MV-4-11 (cell line): ENCODE measurements at regions not wholly inside any gene's neighbourhood (a gene's known extent, or its start where the extent isn't known, plus 50 kb on each side); places are given as distances from the start of the nearest gene placed in this dataset.
A peak's percentile ranks its signal among the peaks of the same experiment; 100 is the strongest.

ENCODE experiments used
- DNase-seq: peaks from one replicate; lab custom pipeline; 2025; lab: John Stamatoyannopoulos, UW

GRCh38 chr13:22126433-22127021 is 455.7 kb downstream of the FGF9 start:
- peak; percentile 77 for DNase-seq

GRCh38 chr13:22127277-22128164 is 456.6 kb downstream of the FGF9 start:
- no peak for DNase-seq

- no peak for DNase-seq
Measured at GRCh38 chr13:22128441-22129408, 457.9 kb downstream of the FGF9 start.

GRCh38 chr13:22130254-22130653 is 459.4 kb downstream of the FGF9 start:
- DNase-seq, result no peak

- no peak for DNase-seq
Measured at GRCh38 chr13:22134261-22134660, 463.4 kb downstream of the FGF9 start.

- no peak for DNase-seq
Measured at GRCh38 chr13:22135446-22135845, 464.6 kb downstream of the FGF9 start.

- DNase-seq, result no peak
Measured at GRCh38 chr13:22137361-22138050, 466.6 kb downstream of the FGF9 start.

- no peak for DNase-seq
Measured at GRCh38 chr13:22138947-22139346, 468.1 kb downstream of the FGF9 start.

- no peak for DNase-seq
Measured at GRCh38 chr13:22141716-22142115, 470.8 kb downstream of the FGF9 start.

GRCh38 chr13:22143671-22144070 is 472.8 kb downstream of the FGF9 start:
- no peak for DNase-seq

- no peak for DNase-seq
Measured at GRCh38 chr13:22144806-22145205, 473.9 kb downstream of the FGF9 start.

GRCh38 chr13:22148187-22148586 is 477.3 kb downstream of the FGF9 start:
- no peak for DNase-seq

- no peak for DNase-seq
Measured at GRCh38 chr13:22152751-22153150, 481.9 kb downstream of the FGF9 start.

GRCh38 chr13:22154041-22154440 is 483.2 kb downstream of the FGF9 start:
- DNase-seq, result no peak

GRCh38 chr13:22161871-22162270 is 491.0 kb downstream of the FGF9 start:
- peak; percentile 48 for DNase-seq

- DNase-seq, result peak; percentile 75
Measured at GRCh38 chr13:22162889-22163288, 492.0 kb downstream of the FGF9 start.

- no peak for DNase-seq
Measured at GRCh38 chr13:22168437-22169190, 497.7 kb downstream of the FGF9 start.

- no peak for DNase-seq
Measured at GRCh38 chr13:22169473-22169872, 498.6 kb downstream of the FGF9 start.

GRCh38 chr13:22173610-22174009 is 502.7 kb downstream of the FGF9 start:
- DNase-seq, result no peak

GRCh38 chr13:22175241-22175640 is 504.4 kb downstream of the FGF9 start:
- DNase-seq, result no peak

GRCh38 chr13:22175815-22176214 is 504.9 kb downstream of the FGF9 start:
- DNase-seq, result no peak
